Keratinocyte (primary cell): ENCODE measurements at regions not wholly inside any gene's neighbourhood (a gene's known extent, or its start where the extent isn't known, plus 50 kb on each side); places are given as distances from the start of the nearest gene placed in this dataset.

Experiments used
- DNase-seq: peaks from one replicate; pipeline ENCODE4 v3.0.0-alpha.2; 2011; ENCODE audit warnings: low read depth, missing footprints, low spot score
- FAIRE-seq: peaks from 2 replicates; lab custom pipeline; 2011; peaks lifted over from hg19 to GRCh38; lab: Jason Lieb, UNC
- H2AFZ ChIP-seq: 2 replicates; pipeline ENCODE4 v1.6.0; 2012; ENCODE audit warnings: low read length, control low read depth, inconsistent platforms; ENCODE audit not compliant: control insufficient read depth
- H3K27ac ChIP-seq: 2 replicates; pipeline ENCODE4 v1.5.1; 2011; ENCODE audit warnings: low read length; ENCODE audit not compliant: control insufficient read depth, insufficient read depth
- H3K27me3 ChIP-seq: 3 replicates; pipeline ENCODE4 v1.6.0; 2011; ENCODE audit warnings: low read length; ENCODE audit not compliant: control insufficient read depth, insufficient read depth; ENCODE audit errors: extremely low read depth
- H3K36me3 ChIP-seq, 2 experiments: 2 replicates in 1 of 2; 3 replicates in 1 of 2; pipeline ENCODE4 v1.5.1; 2011; ENCODE audit warnings: low read length in 2 of 2, mild to moderate bottlenecking in 1 of 2; ENCODE audit not compliant: control insufficient read depth in 2 of 2, insufficient read depth in 2 of 2; ENCODE audit errors: extremely low read depth in 1 of 2
- H3K4me1 ChIP-seq: 3 replicates; pipeline ENCODE4 v1.5.1; 2011; ENCODE audit warnings: low read length; ENCODE audit not compliant: control insufficient read depth, insufficient read depth; ENCODE audit errors: extremely low read depth
- H3K4me2 ChIP-seq: 3 replicates; pipeline ENCODE4 v1.6.0; 2011; ENCODE audit warnings: low read depth, low read length; ENCODE audit not compliant: control insufficient read depth, insufficient read depth; ENCODE audit errors: extremely low read depth
- H3K4me3 ChIP-seq, 3 experiments: fragments of 200-600 bp in 1 of 3; sonication (generic) in 1 of 3; 2 replicates in 2 of 3; 3 replicates in 1 of 3; pipeline ENCODE4 v1.5.1; 2011 to 2016; ENCODE audit warnings: low read length in 3 of 3, mild to moderate bottlenecking in 3 of 3, control low read depth in 2 of 3, inconsistent platforms in 1 of 3, low read depth in 1 of 3, mixed read lengths in 1 of 3, mixed run types in 1 of 3, moderate library complexity in 1 of 3; ENCODE audit not compliant: control insufficient read depth in 2 of 3, insufficient read depth in 2 of 3; ENCODE audit errors: extremely low read depth in 1 of 3
- H3K79me2 ChIP-seq: 2 replicates; pipeline ENCODE4 v1.6.0; 2012; ENCODE audit warnings: low read length; ENCODE audit not compliant: control insufficient read depth, insufficient read depth
- H3K9ac ChIP-seq: 3 replicates; pipeline ENCODE4 v1.6.0; 2011; ENCODE audit warnings: low read length; ENCODE audit not compliant: control insufficient read depth, insufficient read depth; ENCODE audit errors: extremely low read depth
- H3K9me1 ChIP-seq: 3 replicates; pipeline ENCODE4 v1.6.0; 2011; ENCODE audit warnings: low read length; ENCODE audit not compliant: control insufficient read depth, insufficient read depth; ENCODE audit errors: extremely low read depth
- H3K9me3 ChIP-seq: 2 replicates; pipeline ENCODE4 v1.5.1; 2012; ENCODE audit warnings: low read depth, low read length; ENCODE audit not compliant: control insufficient read depth
- H4K20me1 ChIP-seq: 3 replicates; pipeline ENCODE4 v1.6.0; 2011; ENCODE audit warnings: low read length; ENCODE audit not compliant: control insufficient read depth, insufficient read depth; ENCODE audit errors: extremely low read depth
- CTCF ChIP-seq, 3 experiments: IDR thresholded peaks in 1 of 3; conservative IDR thresholded peaks in 1 of 3; optimal IDR thresholded peaks in 1 of 3; 2 replicates in 2 of 3; 3 replicates in 1 of 3; pipeline versions ENCODE3 to v1.5.1; 2011; ENCODE audit warnings: low read length in 3 of 3, mild to moderate bottlenecking in 3 of 3, moderate library complexity in 2 of 3, control low read depth in 1 of 3, inconsistent platforms in 1 of 3; ENCODE audit not compliant: insufficient read depth in 2 of 3; ENCODE audit errors: extremely low read depth in 1 of 3
- EZH2 ChIP-seq: IDR thresholded peaks from one replicate; pipeline ENCODE4 v1.6.1; 2012; ENCODE audit warnings: inconsistent platforms, mild to moderate bottlenecking, low read length, moderate library complexity
- dilution Hi-C: fragments of 300-500 bp; cut with MboI; formaldehyde crosslinking; loops from one replicate; pipeline ENCODE4 v1.7.0; 2020; ENCODE audit warnings: low sequenced_read_pairs; ENCODE audit not compliant: extremely low pct_ligation_motif_present

- Histone ChIP-seq H3K79me2 (no peaks in the 10 kb centered on the region), H3K4me3 (no peak overlapping the region), H3K9me1 (no peaks in the 10 kb centered on the region), H4K20me1 (no peaks in the 10 kb centered on the region), H3K27me3 (no peaks in the 10 kb centered on the region), H3K36me3 (no peaks in the 10 kb centered on the region), H3K9ac (no peak overlapping the region), H2AFZ (no peak overlapping the region), H3K4me2 (no peak overlapping the region), H3K9me3 (no peaks in the 10 kb centered on the region), H3K4me1 (no peaks in the 10 kb centered on the region), H3K27ac (no peak overlapping the region)
- FAIRE-seq (no peak), DNase-seq (no peak)
- TF ChIP-seq EZH2: no peak
- TF ChIP-seq CTCF (optimal IDR thresholded peaks at IDR 0.05 in 1 of 3, IDR thresholded peaks at IDR 0.05 in 1 of 3, conservative IDR thresholded peaks at IDR 0.05 in 1 of 3; ENCODE audit: extremely low read depth in 1 of 3, insufficient read depth in 2 of 3, low read length in 3 of 3): no peak
- dilution Hi-C loops: no loop called here
These were observed 186.2 kb downstream of the KIT start for GRCh38 chr4:54843946-54844345.

- H3K9me3 ChIP-seq: no peaks in the 10 kb centered on the region
- TF ChIP-seq EZH2 (no peak), CTCF (optimal IDR thresholded peaks at IDR 0.05 in 1 of 3, IDR thresholded peaks at IDR 0.05 in 1 of 3, conservative IDR thresholded peaks at IDR 0.05 in 1 of 3; ENCODE audit: extremely low read depth in 1 of 3, insufficient read depth in 2 of 3, low read length in 3 of 3) (no peak)
- H3K36me3 ChIP-seq: no peaks in the 10 kb centered on the region
- no peaks in the 10 kb centered on the region for H3K27me3 ChIP-seq
- no peak overlapping the region for H3K4me3 ChIP-seq
- no peak overlapping the region for H3K27ac ChIP-seq
- no peak overlapping the region for H2AFZ ChIP-seq
- no peaks in the 10 kb centered on the region for H3K4me1 ChIP-seq
- no peak for FAIRE-seq
- DNase-seq: no peak
- no peak overlapping the region for H3K9ac ChIP-seq
- dilution Hi-C loops: no loop called here
- no peaks in the 10 kb centered on the region for H3K79me2 ChIP-seq
- no peaks in the 10 kb centered on the region for H4K20me1 ChIP-seq
- H3K9me1 ChIP-seq: no peaks in the 10 kb centered on the region
- H3K4me2 ChIP-seq: no peak overlapping the region
These were observed 185.3 kb downstream of the KIT start for GRCh38 chr4:54843106-54843505.
